ENCODE measurements at regions not wholly inside any gene's neighbourhood (a gene's known extent, or its start where the extent isn't known, plus 50 kb on each side); places are given as distances from the start of the nearest gene placed in this dataset.

GRCh38 chr4:130309221-130309620 lies 1213.3 kb downstream of the C4orf33 start:
- WGBS (ENCODE audit: insufficient coverage, low lambda C conversion rate) = 100% methylated on average over 2 of the region's 2 CpGs
- no peaks in the 10 kb centered on the region for H3K9me3 ChIP-seq (ENCODE audit: control insufficient read depth, low read depth, low read length)
- no peak overlapping the region for H3K4me3 ChIP-seq (ENCODE audit: low read length)
- no peak overlapping the region for H3K27ac ChIP-seq (ENCODE audit: low read length)
- no peaks in the 10 kb centered on the region for H3K4me1 ChIP-seq (ENCODE audit: control insufficient read depth, insufficient read depth, low read length)
- H3K36me3 ChIP-seq (ENCODE audit: control insufficient read depth, insufficient read depth, low read length) = no peaks in the 10 kb centered on the region
- no peak for DNase-seq
- no peaks in the 10 kb centered on the region for H3K27me3 ChIP-seq (ENCODE audit: control insufficient read depth, insufficient read depth, low read length)

- Histone ChIP-seq H3K9me3 (ENCODE audit: control insufficient read depth, low read depth, low read length) (no peaks in the 10 kb centered on the region), H3K27ac (ENCODE audit: low read length) (no peak overlapping the region), H3K36me3 (ENCODE audit: control insufficient read depth, insufficient read depth, low read length) (no peaks in the 10 kb centered on the region), H3K4me3 (ENCODE audit: low read length) (no peak overlapping the region), H3K27me3 (ENCODE audit: control insufficient read depth, insufficient read depth, low read length) (no peaks in the 10 kb centered on the region), H3K4me1 (ENCODE audit: control insufficient read depth, insufficient read depth, low read length) (no peaks in the 10 kb centered on the region)
- no peak for DNase-seq
Observed at GRCh38 chr4:130322439-130322838, 1226.5 kb downstream of the C4orf33 start.

GRCh38 chr4:130329036-130329435 lies 1233.1 kb downstream of the C4orf33 start:
- no peaks in the 10 kb centered on the region for H3K36me3 ChIP-seq (ENCODE audit: control insufficient read depth, insufficient read depth, low read length)
- no peak for DNase-seq
- H3K27me3 ChIP-seq (ENCODE audit: control insufficient read depth, insufficient read depth, low read length) = no peaks in the 10 kb centered on the region
- H3K9me3 ChIP-seq (ENCODE audit: control insufficient read depth, low read depth, low read length) = no peaks in the 10 kb centered on the region
- H3K4me1 ChIP-seq (ENCODE audit: control insufficient read depth, insufficient read depth, low read length) = no peaks in the 10 kb centered on the region
- no peak overlapping the region for H3K27ac ChIP-seq (ENCODE audit: low read length)
- no peak overlapping the region for H3K4me3 ChIP-seq (ENCODE audit: low read length)

GRCh38 chr4:130333241-130333759 lies 1237.3 kb downstream of the C4orf33 start:
- H3K4me1 ChIP-seq (ENCODE audit: control insufficient read depth, insufficient read depth, low read length) = no peaks in the 10 kb centered on the region
- no peak overlapping the region for H3K4me3 ChIP-seq (ENCODE audit: low read length)
- no peak overlapping the region for H3K27ac ChIP-seq (ENCODE audit: low read length)
- no peaks in the 10 kb centered on the region for H3K9me3 ChIP-seq (ENCODE audit: control insufficient read depth, low read depth, low read length)
- no peaks in the 10 kb centered on the region for H3K36me3 ChIP-seq (ENCODE audit: control insufficient read depth, insufficient read depth, low read length)
- H3K27me3 ChIP-seq (ENCODE audit: control insufficient read depth, insufficient read depth, low read length) = no peaks in the 10 kb centered on the region
- WGBS (ENCODE audit: insufficient coverage, low lambda C conversion rate) = 95% methylated on average over 2 of the region's 4 CpGs
- no peak for DNase-seq

GRCh38 chr4:130335417-130336194 lies 1239.7 kb downstream of the C4orf33 start:
- Histone ChIP-seq H3K9me3 (ENCODE audit: control insufficient read depth, low read depth, low read length) (no peaks in the 10 kb centered on the region), H3K4me3 (ENCODE audit: low read length) (no peak overlapping the region), H3K36me3 (ENCODE audit: control insufficient read depth, insufficient read depth, low read length) (no peaks in the 10 kb centered on the region), H3K27ac (ENCODE audit: low read length) (no peak overlapping the region), H3K27me3 (ENCODE audit: control insufficient read depth, insufficient read depth, low read length) (no peaks in the 10 kb centered on the region), H3K4me1 (ENCODE audit: control insufficient read depth, insufficient read depth, low read length) (no peaks in the 10 kb centered on the region)
- WGBS (ENCODE audit: insufficient coverage, low lambda C conversion rate) = no CpG with 5 or more reads among the region's 5 CpGs
- no peak for DNase-seq

- whole genome bisulfite sequencing (ENCODE audit: insufficient coverage, low lambda C conversion rate) = 80% methylated on average over 2 of the region's 5 CpGs
- Histone ChIP-seq H3K27ac (ENCODE audit: low read length) (no peak overlapping the region), H3K4me3 (ENCODE audit: low read length) (no peak overlapping the region), H3K4me1 (ENCODE audit: control insufficient read depth, insufficient read depth, low read length) (no peaks in the 10 kb centered on the region), H3K27me3 (ENCODE audit: control insufficient read depth, insufficient read depth, low read length) (no peaks in the 10 kb centered on the region), H3K36me3 (ENCODE audit: control insufficient read depth, insufficient read depth, low read length) (no peaks in the 10 kb centered on the region), H3K9me3 (ENCODE audit: control insufficient read depth, low read depth, low read length) (no peaks in the 10 kb centered on the region)
- DNase-seq = no peak
Observed at GRCh38 chr4:130336585-130337217, 1240.7 kb downstream of the C4orf33 start.

GRCh38 chr4:130338851-130339250 lies 1242.9 kb downstream of the C4orf33 start:
- no peak for DNase-seq
- Histone ChIP-seq H3K4me3 (ENCODE audit: low read length) (no peak overlapping the region), H3K9me3 (ENCODE audit: control insufficient read depth, low read depth, low read length) (no peaks in the 10 kb centered on the region), H3K27me3 (ENCODE audit: control insufficient read depth, insufficient read depth, low read length) (no peaks in the 10 kb centered on the region), H3K36me3 (ENCODE audit: control insufficient read depth, insufficient read depth, low read length) (no peaks in the 10 kb centered on the region), H3K4me1 (ENCODE audit: control insufficient read depth, insufficient read depth, low read length) (no peaks in the 10 kb centered on the region), H3K27ac (ENCODE audit: low read length) (no peak overlapping the region)
- no CpG with 5 or more reads among the region's 1 CpG for WGBS (ENCODE audit: insufficient coverage, low lambda C conversion rate)

- no peak overlapping the region for H3K4me3 ChIP-seq (ENCODE audit: low read length)
- H3K27me3 ChIP-seq (ENCODE audit: control insufficient read depth, insufficient read depth, low read length) = no peaks in the 10 kb centered on the region
- no peaks in the 10 kb centered on the region for H3K36me3 ChIP-seq (ENCODE audit: control insufficient read depth, insufficient read depth, low read length)
- DNase-seq = no peak
- no peaks in the 10 kb centered on the region for H3K9me3 ChIP-seq (ENCODE audit: control insufficient read depth, low read depth, low read length)
- H3K27ac ChIP-seq (ENCODE audit: low read length) = no peak overlapping the region
- no peaks in the 10 kb centered on the region for H3K4me1 ChIP-seq (ENCODE audit: control insufficient read depth, insufficient read depth, low read length)
- 89% methylated on average over 3 of the region's 7 CpGs for WGBS (ENCODE audit: insufficient coverage, low lambda C conversion rate)
Observed at GRCh38 chr4:130349745-130350144, 1253.8 kb downstream of the C4orf33 start.

- Histone ChIP-seq H3K27me3 (ENCODE audit: control insufficient read depth, insufficient read depth, low read length) (no peaks in the 10 kb centered on the region), H3K4me1 (ENCODE audit: control insufficient read depth, insufficient read depth, low read length) (no peaks in the 10 kb centered on the region), H3K27ac (ENCODE audit: low read length) (no peak overlapping the region), H3K36me3 (ENCODE audit: control insufficient read depth, insufficient read depth, low read length) (no peaks in the 10 kb centered on the region), H3K9me3 (ENCODE audit: control insufficient read depth, low read depth, low read length) (no peaks in the 10 kb centered on the region), H3K4me3 (ENCODE audit: low read length) (no peak overlapping the region)
- DNase-seq = no peak
- WGBS (ENCODE audit: insufficient coverage, low lambda C conversion rate) = no CpG with 5 or more reads among the region's 1 CpG
Observed at GRCh38 chr4:130356873-130357272, 1260.9 kb downstream of the C4orf33 start.

GRCh38 chr4:130359542-130359941 lies 1263.6 kb downstream of the C4orf33 start:
- Histone ChIP-seq H3K27ac (ENCODE audit: low read length) (no peak overlapping the region), H3K27me3 (ENCODE audit: control insufficient read depth, insufficient read depth, low read length) (no peaks in the 10 kb centered on the region), H3K36me3 (ENCODE audit: control insufficient read depth, insufficient read depth, low read length) (no peaks in the 10 kb centered on the region), H3K4me3 (ENCODE audit: low read length) (no peak overlapping the region), H3K4me1 (ENCODE audit: control insufficient read depth, insufficient read depth, low read length) (no peaks in the 10 kb centered on the region), H3K9me3 (ENCODE audit: control insufficient read depth, low read depth, low read length) (no peaks in the 10 kb centered on the region)
- no peak for DNase-seq
- WGBS (ENCODE audit: insufficient coverage, low lambda C conversion rate) = 86% methylated on average over 1 of the region's 2 CpGs

- Histone ChIP-seq H3K27ac (ENCODE audit: low read length) (no peak overlapping the region), H3K36me3 (ENCODE audit: control insufficient read depth, insufficient read depth, low read length) (no peaks in the 10 kb centered on the region), H3K27me3 (ENCODE audit: control insufficient read depth, insufficient read depth, low read length) (no peaks in the 10 kb centered on the region), H3K4me1 (ENCODE audit: control insufficient read depth, insufficient read depth, low read length) (no peaks in the 10 kb centered on the region), H3K9me3 (ENCODE audit: control insufficient read depth, low read depth, low read length) (no peaks in the 10 kb centered on the region), H3K4me3 (ENCODE audit: low read length) (no peak overlapping the region)
- 57% methylated on average over 2 of the region's 5 CpGs for WGBS (ENCODE audit: insufficient coverage, low lambda C conversion rate)
- DNase-seq = peak in 1 of 2 donors; percentile 0
Observed at GRCh38 chr4:130361616-130362015, 1265.7 kb downstream of the C4orf33 start.
